Progenitor cell of endocrine pancreas (in vitro differentiated cells): ENCODE measurements at regions not wholly inside any gene's neighbourhood (a gene's known extent, or its start where the extent isn't known, plus 50 kb on each side); places are given as distances from the start of the nearest gene placed in this dataset.

Experiments
- DNase-seq: peaks from one replicate; pipeline ENCODE4 v3.0.0; 2021; ENCODE audit warnings: low spot score; ENCODE audit not compliant: unreplicated experiment
- H3K27ac Mint-ChIP-seq: 2 replicates; pipeline ENCODE4 v1.8.0; 2021; ENCODE audit warnings: mild to moderate bottlenecking, moderate library complexity, mixed read lengths
- H3K27me3 Mint-ChIP-seq: 2 replicates; pipeline ENCODE4 v1.8.0; 2021; ENCODE audit warnings: mixed read lengths
- H3K36me3 Mint-ChIP-seq: 2 replicates; pipeline ENCODE4 v1.8.0; 2022; ENCODE audit warnings: mixed read lengths; ENCODE audit not compliant: insufficient read depth
- H3K4me1 Mint-ChIP-seq: 2 replicates; pipeline ENCODE4 v1.8.0; 2021; ENCODE audit warnings: low read depth, mixed read lengths
- H3K4me3 Mint-ChIP-seq: 2 replicates; pipeline ENCODE4 v1.8.0; 2021; ENCODE audit warnings: low read depth, mild to moderate bottlenecking, moderate library complexity, mixed read lengths
- H3K9me3 Mint-ChIP-seq: 2 replicates; pipeline ENCODE4 v1.8.0; 2021; ENCODE audit warnings: low read depth, mixed read lengths
- TF ChIP-seq, protein P1 (sequence below): fragments of 200-600 bp; sonication (generic); IDR thresholded peaks from one replicate; pipeline ENCODE4 v1.5.0; 2021; ENCODE audit warnings: antibody characterized with exemption, mild to moderate bottlenecking; ENCODE audit not compliant: unreplicated experiment

DNA sequence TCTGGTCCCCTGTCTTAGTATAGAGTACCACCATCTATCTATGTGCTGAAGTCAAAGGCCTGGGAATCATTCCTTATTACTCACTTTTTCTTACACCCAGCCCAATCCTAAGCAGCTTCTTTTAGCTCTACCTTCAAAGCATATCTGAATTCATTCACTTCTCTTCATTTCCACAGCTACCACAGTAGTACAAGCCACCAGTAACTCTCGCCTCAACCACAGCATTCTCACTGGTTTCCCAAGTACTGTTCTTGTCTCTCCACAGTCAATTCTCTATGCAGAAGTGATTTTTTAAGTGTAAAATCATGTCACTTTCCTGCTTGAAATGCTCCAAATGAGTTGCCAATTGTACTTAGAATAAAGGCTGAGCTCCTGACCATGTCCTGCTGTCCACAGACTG is 401.7 kb downstream of the OXSM start:
- DNase-seq: no peak
- H3K4me3 Mint-ChIP-seq: no peak overlapping the region
- no peaks in the 10 kb centered on the region for H3K36me3 Mint-ChIP-seq
- H3K27ac Mint-ChIP-seq: no peak overlapping the region
- TF ChIP-seq, protein P1, sequence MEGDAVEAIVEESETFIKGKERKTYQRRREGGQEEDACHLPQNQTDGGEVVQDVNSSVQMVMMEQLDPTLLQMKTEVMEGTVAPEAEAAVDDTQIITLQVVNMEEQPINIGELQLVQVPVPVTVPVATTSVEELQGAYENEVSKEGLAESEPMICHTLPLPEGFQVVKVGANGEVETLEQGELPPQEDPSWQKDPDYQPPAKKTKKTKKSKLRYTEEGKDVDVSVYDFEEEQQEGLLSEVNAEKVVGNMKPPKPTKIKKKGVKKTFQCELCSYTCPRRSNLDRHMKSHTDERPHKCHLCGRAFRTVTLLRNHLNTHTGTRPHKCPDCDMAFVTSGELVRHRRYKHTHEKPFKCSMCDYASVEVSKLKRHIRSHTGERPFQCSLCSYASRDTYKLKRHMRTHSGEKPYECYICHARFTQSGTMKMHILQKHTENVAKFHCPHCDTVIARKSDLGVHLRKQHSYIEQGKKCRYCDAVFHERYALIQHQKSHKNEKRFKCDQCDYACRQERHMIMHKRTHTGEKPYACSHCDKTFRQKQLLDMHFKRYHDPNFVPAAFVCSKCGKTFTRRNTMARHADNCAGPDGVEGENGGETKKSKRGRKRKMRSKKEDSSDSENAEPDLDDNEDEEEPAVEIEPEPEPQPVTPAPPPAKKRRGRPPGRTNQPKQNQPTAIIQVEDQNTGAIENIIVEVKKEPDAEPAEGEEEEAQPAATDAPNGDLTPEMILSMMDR: no peak
- no peaks in the 10 kb centered on the region for H3K27me3 Mint-ChIP-seq
- no peaks in the 10 kb centered on the region for H3K4me1 Mint-ChIP-seq
- peaks cover 11% of the 10 kb centered on the region for H3K9me3 Mint-ChIP-seq

DNA sequence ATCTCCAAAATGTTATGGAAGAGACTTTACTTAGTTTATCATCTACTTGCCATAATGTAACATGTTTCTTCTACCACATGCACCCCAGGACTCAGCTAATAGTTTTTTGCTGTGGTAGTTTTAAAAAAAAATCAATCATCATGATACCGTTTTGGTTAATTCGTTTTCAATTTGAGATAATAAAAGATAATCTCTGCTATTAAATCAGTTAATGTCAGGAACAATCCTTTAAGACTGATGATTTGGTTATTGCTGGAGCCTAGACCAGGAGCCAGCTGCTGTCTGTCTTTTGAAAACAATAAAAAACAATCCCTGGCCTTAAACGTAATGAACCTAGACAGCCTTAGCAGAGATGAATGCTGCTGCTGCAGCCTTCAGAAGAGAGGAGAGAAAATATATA is 403.7 kb downstream of the OXSM start:
- TF ChIP-seq, protein P1: no peak
- Mint-ChIP-seq H3K9me3 (peaks cover 11% of the 10 kb centered on the region), H3K4me3 (no peak overlapping the region), H3K27ac (no peak overlapping the region), H3K36me3 (no peaks in the 10 kb centered on the region), H3K27me3 (no peaks in the 10 kb centered on the region), H3K4me1 (no peaks in the 10 kb centered on the region)
- no peak for DNase-seq

DNA sequence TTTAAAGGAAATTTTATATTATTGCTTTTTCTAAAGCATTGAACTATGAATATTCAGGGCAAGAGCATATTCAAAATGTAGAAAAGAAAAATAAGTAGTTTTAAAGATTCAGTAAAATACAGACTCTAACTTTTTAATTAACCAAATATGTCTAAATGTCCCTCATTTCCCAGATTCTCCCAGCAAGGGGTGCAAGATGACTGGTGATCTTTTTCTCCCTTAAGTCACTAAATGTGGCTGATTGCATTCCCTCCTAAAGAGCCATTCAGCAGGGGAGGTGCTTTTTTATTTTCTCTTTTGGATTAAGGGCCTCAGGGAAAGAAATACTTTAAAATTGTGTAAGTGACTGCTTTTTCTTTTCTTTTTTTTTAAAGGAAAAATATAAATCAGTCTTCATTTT is 406.9 kb downstream of the OXSM start:
- H3K27ac Mint-ChIP-seq: no peak overlapping the region
- no peaks in the 10 kb centered on the region for H3K27me3 Mint-ChIP-seq
- no peaks in the 10 kb centered on the region for H3K9me3 Mint-ChIP-seq
- H3K36me3 Mint-ChIP-seq: no peaks in the 10 kb centered on the region
- TF ChIP-seq, protein P1: no peak
- no peak overlapping the region for H3K4me3 Mint-ChIP-seq
- no peak for DNase-seq
- no peaks in the 10 kb centered on the region for H3K4me1 Mint-ChIP-seq

DNA sequence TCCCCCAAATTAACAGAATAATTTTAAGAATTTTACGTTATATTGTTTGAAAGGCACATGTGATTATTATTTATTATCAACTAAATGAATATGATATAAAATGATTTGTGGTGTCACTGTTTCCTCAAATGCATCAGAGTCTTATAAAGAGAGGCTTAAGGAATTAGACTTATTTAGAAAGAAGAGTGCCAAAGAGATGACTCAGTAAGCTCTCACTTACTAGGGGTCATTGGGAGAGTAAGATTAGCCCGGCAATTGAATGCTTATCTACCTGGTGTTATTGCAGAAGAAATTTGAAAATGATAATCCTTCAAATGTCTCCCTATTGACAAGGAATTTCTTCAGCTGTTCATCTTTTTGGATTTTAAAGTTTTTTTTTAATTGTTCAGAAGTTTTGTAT is 408.7 kb downstream of the OXSM start:
- H3K36me3 Mint-ChIP-seq: no peaks in the 10 kb centered on the region
- no peaks in the 10 kb centered on the region for H3K27me3 Mint-ChIP-seq
- H3K9me3 Mint-ChIP-seq: no peaks in the 10 kb centered on the region
- TF ChIP-seq, protein P1: no peak
- H3K4me3 Mint-ChIP-seq: no peak overlapping the region
- no peak for DNase-seq
- H3K27ac Mint-ChIP-seq: no peak overlapping the region
- H3K4me1 Mint-ChIP-seq: no peaks in the 10 kb centered on the region

DNA sequence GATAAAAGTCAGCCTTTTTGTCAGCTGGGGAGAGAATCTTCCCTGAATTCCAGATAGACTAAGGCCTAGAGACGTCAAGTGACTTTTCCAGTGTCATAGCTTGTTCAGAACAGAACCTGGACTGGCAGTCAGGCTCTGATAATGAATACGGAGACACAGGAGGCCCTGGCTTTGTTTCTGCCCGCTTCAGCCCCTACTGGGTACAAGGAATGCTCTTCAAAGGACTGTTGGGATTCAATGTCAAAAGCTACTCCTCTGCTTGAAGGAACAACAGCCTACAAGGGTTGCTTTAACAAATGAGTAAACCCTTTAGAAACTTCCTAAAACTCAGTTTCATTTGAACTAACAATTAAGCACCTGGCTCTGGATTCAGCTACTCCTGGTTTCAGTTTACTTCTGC is 412.3 kb downstream of the OXSM start:
- H3K36me3 Mint-ChIP-seq: no peaks in the 10 kb centered on the region
- DNase-seq: no peak
- no peak overlapping the region for H3K4me3 Mint-ChIP-seq
- no peaks in the 10 kb centered on the region for H3K27me3 Mint-ChIP-seq
- H3K27ac Mint-ChIP-seq: no peak overlapping the region
- H3K9me3 Mint-ChIP-seq: no peaks in the 10 kb centered on the region
- H3K4me1 Mint-ChIP-seq: no peaks in the 10 kb centered on the region
- TF ChIP-seq, protein P1: no peak
